Sigmoid colon (tissue), 6 donors: ENCODE measurements at regions not wholly inside any gene's neighbourhood (a gene's known extent, or its start where the extent isn't known, plus 50 kb on each side); places are given as distances from the start of the nearest gene placed in this dataset.
"Not testable (repeated sequence)": the region's sequence is repeated elsewhere in the genome, so short reads cannot be mapped to it uniquely, and the experiment has no call there.

Experiments
- DNase-seq: peaks from one replicate; pipeline ENCODE4 v3.0.0-alpha.2; 2019
- H3K27ac ChIP-seq, 4 donors: fragments of 200-600 bp; sonication (generic); one replicate each; pipeline ENCODE4 v1.5.1; 2016 to 2019; ENCODE audit warnings: mild to moderate bottlenecking in 1 of 4
- H3K27me3 ChIP-seq, 3 donors: fragments of 200-600 bp; sonication (generic); one replicate each; pipeline ENCODE4 v1.5.1; 2019; ENCODE audit warnings: mild to moderate bottlenecking in 1 of 3
- H3K36me3 ChIP-seq, 4 donors: fragments of 200-600 bp; sonication (generic); one replicate each; pipeline ENCODE4 v1.5.1; 2016 to 2019
- H3K4me1 ChIP-seq, 4 donors: fragments of 200-600 bp; sonication (generic); one replicate each; pipeline ENCODE4 v1.5.1; 2017 to 2019
- H3K4me3 ChIP-seq, 4 donors: fragments of 200-600 bp; sonication (generic); one replicate each; pipeline ENCODE4 v1.5.1; 2017 to 2019; ENCODE audit warnings: mild to moderate bottlenecking in 2 of 4, moderate library complexity in 1 of 4
- H3K9me3 ChIP-seq, 4 donors: fragments of 200-600 bp in 3 of 4; sonication (generic) in 3 of 4; one replicate each; pipeline versions ENCODE4 v1.5.1 to v1.6.1; 2013 to 2019
- EP300 ChIP-seq, 4 donors: sonication (generic); formaldehyde crosslinking; IDR thresholded peaks; one replicate each; pipeline ENCODE4 v1.6.1; 2017; ENCODE audit warnings: antibody characterized with exemption in 4 of 4
- POLR2A ChIP-seq, 2 donors: fragments of 450-650 bp; IDR thresholded peaks; one replicate each; pipeline ENCODE4 v1.6.1; 2016; ENCODE audit warnings: antibody characterized with exemption in 2 of 2, mild to moderate bottlenecking in 2 of 2, moderate library complexity in 2 of 2
- POLR2AphosphoS5 ChIP-seq, 4 donors: sonication (generic); formaldehyde crosslinking; IDR thresholded peaks; one replicate each; pipeline ENCODE4 v1.6.1; 2017; ENCODE audit warnings: antibody characterized with exemption in 4 of 4
- WGBS, 2 donors: extraction: QIAGEN DNeasy Blood & Tissue Kit; methylation state at CpG; one replicate each; pipeline ENCODE4 v1.1.7; 2013; 5-methylcytosine and 5-hydroxymethylcytosine counted together
- intact Hi-C: fragments of 100-400 bp; cut with DNase I; formaldehyde crosslinking; loops from one replicate; pipeline ENCODE4 v1.15.1; 2023
- TF ChIP-seq, protein P1 (sequence below), 4 experiments: fragments of 450-650 bp in 3 of 4; fragments of 200-600 bp in 1 of 4; IDR thresholded peaks; one replicate each; pipeline ENCODE4 v1.5.1; 2016 to 2019; ENCODE audit warnings: antibody characterized with exemption in 4 of 4, mild to moderate bottlenecking in 3 of 4, moderate library complexity in 2 of 4
- donor health status: healthy with polysubstance abuse.
- donor health status: healthy.

GRCh38 chr2:166716968-166717367 lies 171.3 kb upstream of the XIRP2 start:
- no peak overlapping the region for H3K4me3 ChIP-seq
- no peaks in the 10 kb centered on the region for H3K36me3 ChIP-seq
- no peaks in the 10 kb centered on the region for H3K4me1 ChIP-seq
- peaks cover 0 to 2% (median 0%) of the 10 kb centered on the region in 4 donors for H3K9me3 ChIP-seq
- no peak overlapping the region for H3K27ac ChIP-seq
- H3K27me3 ChIP-seq = no peaks in the 10 kb centered on the region
- intact Hi-C loops = no loop called here
- no peak for DNase-seq
- TF ChIP-seq POLR2AphosphoS5 (IDR thresholded peaks at IDR 0.05) (no peak), EP300 (IDR thresholded peaks at IDR 0.05) (no peak), POLR2A (IDR thresholded peaks at IDR 0.05) (no peak)
- TF ChIP-seq, protein P1, sequence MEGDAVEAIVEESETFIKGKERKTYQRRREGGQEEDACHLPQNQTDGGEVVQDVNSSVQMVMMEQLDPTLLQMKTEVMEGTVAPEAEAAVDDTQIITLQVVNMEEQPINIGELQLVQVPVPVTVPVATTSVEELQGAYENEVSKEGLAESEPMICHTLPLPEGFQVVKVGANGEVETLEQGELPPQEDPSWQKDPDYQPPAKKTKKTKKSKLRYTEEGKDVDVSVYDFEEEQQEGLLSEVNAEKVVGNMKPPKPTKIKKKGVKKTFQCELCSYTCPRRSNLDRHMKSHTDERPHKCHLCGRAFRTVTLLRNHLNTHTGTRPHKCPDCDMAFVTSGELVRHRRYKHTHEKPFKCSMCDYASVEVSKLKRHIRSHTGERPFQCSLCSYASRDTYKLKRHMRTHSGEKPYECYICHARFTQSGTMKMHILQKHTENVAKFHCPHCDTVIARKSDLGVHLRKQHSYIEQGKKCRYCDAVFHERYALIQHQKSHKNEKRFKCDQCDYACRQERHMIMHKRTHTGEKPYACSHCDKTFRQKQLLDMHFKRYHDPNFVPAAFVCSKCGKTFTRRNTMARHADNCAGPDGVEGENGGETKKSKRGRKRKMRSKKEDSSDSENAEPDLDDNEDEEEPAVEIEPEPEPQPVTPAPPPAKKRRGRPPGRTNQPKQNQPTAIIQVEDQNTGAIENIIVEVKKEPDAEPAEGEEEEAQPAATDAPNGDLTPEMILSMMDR (IDR thresholded peaks at IDR 0.05) = no peak

DNA sequence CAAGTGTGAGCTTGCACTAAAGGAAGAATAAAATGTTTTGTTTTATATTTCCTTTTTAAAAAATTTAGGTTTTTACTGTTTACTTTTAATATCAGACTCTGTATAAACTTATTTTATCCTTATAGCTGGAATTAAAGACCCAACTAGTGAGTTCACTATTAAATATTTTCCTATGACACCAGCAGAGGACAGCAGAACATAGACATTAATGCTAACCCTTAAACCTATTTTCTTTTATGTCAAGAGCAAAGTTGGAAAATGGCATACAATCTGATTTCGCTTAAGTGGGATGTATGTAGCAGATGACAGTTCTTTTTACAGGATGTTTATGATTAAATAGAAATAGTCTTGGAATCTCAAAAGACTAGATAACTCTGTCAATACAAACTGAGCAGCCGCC lies 188.2 kb upstream of the XIRP2 start:
- no peak overlapping the region for H3K27ac ChIP-seq
- no peak overlapping the region for H3K4me3 ChIP-seq
- no peaks in the 10 kb centered on the region for H3K27me3 ChIP-seq
- TF ChIP-seq EP300 (IDR thresholded peaks at IDR 0.05) (no peak), POLR2AphosphoS5 (IDR thresholded peaks at IDR 0.05) (no peak), POLR2A (IDR thresholded peaks at IDR 0.05) (no peak)
- TF ChIP-seq, protein P1 (IDR thresholded peaks at IDR 0.05) = peak in 1 of 4 experiments; percentile 21
- 70 to 85% methylated on average over 2 of the region's 2 CpGs for WGBS, 2 donors
- no peak for DNase-seq
- no peaks in the 10 kb centered on the region for H3K36me3 ChIP-seq
- intact Hi-C loops = no loop called here
- H3K4me1 ChIP-seq = no peaks in the 10 kb centered on the region
- H3K9me3 ChIP-seq = no peaks in the 10 kb centered on the region

- TF ChIP-seq EP300 (IDR thresholded peaks at IDR 0.05) = no peak
- TF ChIP-seq POLR2AphosphoS5 (IDR thresholded peaks at IDR 0.05) = no peak
- TF ChIP-seq, protein P1 (IDR thresholded peaks at IDR 0.05) = no peak
- no peak for TF ChIP-seq POLR2A (IDR thresholded peaks at IDR 0.05)
- H3K9me3 ChIP-seq = no peaks in the 10 kb centered on the region
- H3K36me3 ChIP-seq = no peaks in the 10 kb centered on the region
- no peak overlapping the region for H3K4me3 ChIP-seq
- WGBS, 2 donors = 58 to 82% methylated on average over 1 of the region's 1 CpG
- no peak overlapping the region for H3K27ac ChIP-seq
- intact Hi-C loops = no loop called here
- no peak for DNase-seq
- no peaks in the 10 kb centered on the region for H3K4me1 ChIP-seq
- H3K27me3 ChIP-seq = no peaks in the 10 kb centered on the region
Measured at GRCh38 chr2:166695154-166695553, 193.1 kb upstream of the XIRP2 start.

GRCh38 chr2:166686057-166686456 lies 192.0 kb upstream of the SCN7A start:
- 70 to 75% methylated on average over 4 of the region's 4 CpGs for WGBS, 2 donors
- not testable (repeated sequence) for DNase-seq

DNA sequence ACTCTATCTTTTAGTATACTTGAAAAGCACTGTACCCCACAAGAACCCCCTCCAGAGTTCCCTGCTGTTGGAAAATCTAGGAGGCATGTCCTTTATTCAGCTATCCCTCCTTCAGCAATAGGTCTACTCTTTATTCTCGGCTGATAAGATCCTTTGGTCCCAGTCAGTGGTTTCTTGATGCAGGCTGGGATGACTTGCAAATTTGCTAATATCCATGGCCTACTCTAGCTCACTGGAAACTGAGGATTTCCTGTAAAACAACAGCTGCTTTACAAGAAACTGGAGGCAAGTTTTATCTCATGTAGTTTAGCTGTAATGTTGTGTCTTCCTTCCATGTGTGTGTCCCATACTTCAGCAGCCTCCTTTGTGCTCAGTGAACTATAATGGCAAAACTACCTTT lies 183.9 kb upstream of the SCN7A start:
- Histone ChIP-seq H3K9me3 (no peaks in the 10 kb centered on the region), H3K27ac (no peak overlapping the region), H3K4me1 (no peaks in the 10 kb centered on the region), H3K36me3 (no peaks in the 10 kb centered on the region), H3K4me3 (no peak overlapping the region), H3K27me3 (no peaks in the 10 kb centered on the region)
- intact Hi-C loops = no loop called here
- TF ChIP-seq POLR2AphosphoS5 (IDR thresholded peaks at IDR 0.05) (no peak), EP300 (IDR thresholded peaks at IDR 0.05) (no peak), POLR2A (IDR thresholded peaks at IDR 0.05) (no peak)
- TF ChIP-seq, protein P1 (IDR thresholded peaks at IDR 0.05) = no peak
- WGBS, 2 donors = 57 to 74% methylated on average over 1 of the region's 1 CpG
- DNase-seq = no peak

More at GRCh38 chr2:166686057-166686456, 192.0 kb upstream of the SCN7A start:
- H3K27me3 ChIP-seq, H3K4me3 ChIP-seq, H3K4me1 ChIP-seq, intact Hi-C loops, H3K27ac ChIP-seq, H3K36me3 ChIP-seq, H3K9me3 ChIP-seq: not testable (repeated sequence)
